Muscle of leg (tissue), 3 donors: ENCODE measurements at regions not wholly inside any gene's neighbourhood (a gene's known extent, or its start where the extent isn't known, plus 50 kb on each side); places are given as distances from the start of the nearest gene placed in this dataset.

Experiments
- DNase-seq: peaks from one replicate; pipeline ENCODE4 v3.0.0; 2013
- H3K27ac ChIP-seq: one replicate; pipeline ENCODE4 v1.5.1; 2013; ENCODE audit warnings: mild to moderate bottlenecking, low read length, control low read depth
- H3K27me3 ChIP-seq: one replicate; pipeline ENCODE4 v1.6.1; 2013; ENCODE audit warnings: low read length; ENCODE audit not compliant: control insufficient read depth, insufficient read depth
- H3K36me3 ChIP-seq: one replicate; pipeline ENCODE4 v1.6.1; 2013; ENCODE audit warnings: low read length; ENCODE audit not compliant: control insufficient read depth, insufficient read depth
- H3K4me1 ChIP-seq: one replicate; pipeline ENCODE4 v1.6.1; 2013; ENCODE audit warnings: low read length; ENCODE audit not compliant: control insufficient read depth, insufficient read depth
- H3K4me3 ChIP-seq: one replicate; pipeline ENCODE4 v1.5.1; 2013; ENCODE audit warnings: low read length, control low read depth
- H3K9me3 ChIP-seq: replicated peaks from 2 replicates; pipeline ENCODE4 v1.6.1; 2013; ENCODE audit warnings: low read depth, low read length; ENCODE audit not compliant: control insufficient read depth
- WGBS: methylation state at CpG from one replicate; pipeline ENCODE4 v1.1.5; 2013; ENCODE audit warnings: missing lambda C conversion rate; ENCODE audit not compliant: insufficient coverage; 5-methylcytosine and 5-hydroxymethylcytosine counted together

- Histone ChIP-seq H3K27me3 (no peaks in the 10 kb centered on the region), H3K4me3 (no peak overlapping the region), H3K9me3 (no peaks in the 10 kb centered on the region), H3K27ac (no peak overlapping the region), H3K4me1 (no peaks in the 10 kb centered on the region), H3K36me3 (no peaks in the 10 kb centered on the region)
- no peak for DNase-seq
- 78% methylated on average over 2 of the region's 3 CpGs for WGBS
Observed at GRCh38 chr10:83701799-83702198, 437.5 kb upstream of the GHITM start.

- Histone ChIP-seq H3K27ac (no peak overlapping the region), H3K27me3 (no peaks in the 10 kb centered on the region), H3K4me1 (no peaks in the 10 kb centered on the region), H3K4me3 (no peak overlapping the region), H3K36me3 (no peaks in the 10 kb centered on the region), H3K9me3 (no peaks in the 10 kb centered on the region)
- DNase-seq: no peak
- no CpG with 5 or more reads among the region's 3 CpGs for WGBS
Observed at GRCh38 chr10:83702731-83703130, 436.6 kb upstream of the GHITM start.

- no peak for DNase-seq
- no peaks in the 10 kb centered on the region for H3K36me3 ChIP-seq
- H3K4me1 ChIP-seq: no peaks in the 10 kb centered on the region
- no CpG with 5 or more reads among the region's 1 CpG for WGBS
- no peak overlapping the region for H3K27ac ChIP-seq
- H3K4me3 ChIP-seq: no peak overlapping the region
- H3K9me3 ChIP-seq: no peaks in the 10 kb centered on the region
- no peaks in the 10 kb centered on the region for H3K27me3 ChIP-seq
Observed at GRCh38 chr10:83706120-83706519, 433.2 kb upstream of the GHITM start.

GRCh38 chr10:83706952-83707582 lies 432.2 kb upstream of the GHITM start:
- 95% methylated on average over 2 of the region's 2 CpGs for WGBS
- H3K9me3 ChIP-seq: no peaks in the 10 kb centered on the region

GRCh38 chr10:83713423-83713822 lies 425.9 kb upstream of the GHITM start:
- Histone ChIP-seq H3K36me3 (no peaks in the 10 kb centered on the region), H3K9me3 (peaks cover 4% of the 10 kb centered on the region)
- no CpG with 5 or more reads among the region's 1 CpG for WGBS

More at GRCh38 chr10:83706952-83707582, 432.2 kb upstream of the GHITM start:
- H3K4me3 ChIP-seq: no peak overlapping the region
- no peak overlapping the region for H3K27ac ChIP-seq
- H3K27me3 ChIP-seq: no peaks in the 10 kb centered on the region
- DNase-seq: no peak
- H3K36me3 ChIP-seq: no peaks in the 10 kb centered on the region
- H3K4me1 ChIP-seq: no peaks in the 10 kb centered on the region

GRCh38 chr10:83723080-83723479 lies 416.2 kb upstream of the GHITM start:
- WGBS: no CpG with 5 or more reads among the region's 2 CpGs
- peak; percentile 33 for DNase-seq
- Histone ChIP-seq H3K4me1 (no peaks in the 10 kb centered on the region), H3K36me3 (no peaks in the 10 kb centered on the region), H3K4me3 (no peak overlapping the region), H3K27me3 (no peaks in the 10 kb centered on the region), H3K9me3 (peaks cover 7% of the 10 kb centered on the region), H3K27ac (no peak overlapping the region)

More at GRCh38 chr10:83713423-83713822, 425.9 kb upstream of the GHITM start:
- no peak for DNase-seq
- Histone ChIP-seq H3K4me1 (no peaks in the 10 kb centered on the region), H3K27me3 (no peaks in the 10 kb centered on the region), H3K4me3 (no peak overlapping the region), H3K27ac (no peak overlapping the region)

GRCh38 chr10:83724471-83725241 lies 414.7 kb upstream of the GHITM start:
- Histone ChIP-seq H3K27me3 (no peaks in the 10 kb centered on the region), H3K9me3 (peaks cover 3% of the 10 kb centered on the region), H3K4me3 (no peak overlapping the region), H3K4me1 (no peaks in the 10 kb centered on the region), H3K27ac (no peak overlapping the region), H3K36me3 (no peaks in the 10 kb centered on the region)
- WGBS: no CpG with 5 or more reads among the region's 5 CpGs
- DNase-seq: peak; percentile 4

- Histone ChIP-seq H3K27me3 (no peaks in the 10 kb centered on the region), H3K4me1 (no peaks in the 10 kb centered on the region), H3K27ac (no peak overlapping the region), H3K4me3 (no peak overlapping the region), H3K36me3 (no peaks in the 10 kb centered on the region), H3K9me3 (peaks cover 3% of the 10 kb centered on the region)
- WGBS: 83% methylated on average over 1 of the region's 1 CpG
- DNase-seq: no peak
Observed at GRCh38 chr10:83725567-83725966, 413.7 kb upstream of the GHITM start.

GRCh38 chr10:83734278-83734677 lies 405.0 kb upstream of the GHITM start:
- Histone ChIP-seq H3K27me3 (no peaks in the 10 kb centered on the region), H3K4me1 (no peaks in the 10 kb centered on the region), H3K9me3 (peaks cover 11% of the 10 kb centered on the region), H3K27ac (no peak overlapping the region), H3K36me3 (no peaks in the 10 kb centered on the region), H3K4me3 (no peak overlapping the region)
- DNase-seq: no peak

- no peak overlapping the region for H3K27ac ChIP-seq
- H3K4me1 ChIP-seq: no peaks in the 10 kb centered on the region
- H3K9me3 ChIP-seq: peaks cover 17% of the 10 kb centered on the region
- peak; percentile 36 for DNase-seq
- H3K36me3 ChIP-seq: no peaks in the 10 kb centered on the region
- H3K4me3 ChIP-seq: no peak overlapping the region
- H3K27me3 ChIP-seq: no peaks in the 10 kb centered on the region
- no CpG with 5 or more reads among the region's 1 CpG for WGBS
Observed at GRCh38 chr10:83736008-83736407, 403.3 kb upstream of the GHITM start.
